Gastrocnemius medialis (tissue), 4 donors: ENCODE measurements at regions not wholly inside any gene's neighbourhood (a gene's known extent, or its start where the extent isn't known, plus 50 kb on each side); places are given as distances from the start of the nearest gene placed in this dataset.

Source experiments
- POLR2A ChIP-seq, 2 donors: fragments of 450-650 bp; IDR thresholded peaks; one replicate each; pipeline ENCODE4 v1.6.1; 2017; ENCODE audit warnings: antibody characterized with exemption in 2 of 2, mild to moderate bottlenecking in 2 of 2, moderate library complexity in 2 of 2
- TF ChIP-seq, protein P1 (sequence below), 5 experiments: fragments of 450-650 bp in 3 of 5; fragments of 200-600 bp in 2 of 5; sonication (generic) in 2 of 5; IDR thresholded peaks in 4 of 5; conservative IDR thresholded peaks in 1 of 5; 1 replicate in 4 of 5; 2 replicates in 1 of 5; pipeline ENCODE4 v1.5.1; 2016 to 2019; ENCODE audit warnings: antibody characterized with exemption in 5 of 5, mild to moderate bottlenecking in 3 of 5, moderate library complexity in 3 of 5

DNA sequence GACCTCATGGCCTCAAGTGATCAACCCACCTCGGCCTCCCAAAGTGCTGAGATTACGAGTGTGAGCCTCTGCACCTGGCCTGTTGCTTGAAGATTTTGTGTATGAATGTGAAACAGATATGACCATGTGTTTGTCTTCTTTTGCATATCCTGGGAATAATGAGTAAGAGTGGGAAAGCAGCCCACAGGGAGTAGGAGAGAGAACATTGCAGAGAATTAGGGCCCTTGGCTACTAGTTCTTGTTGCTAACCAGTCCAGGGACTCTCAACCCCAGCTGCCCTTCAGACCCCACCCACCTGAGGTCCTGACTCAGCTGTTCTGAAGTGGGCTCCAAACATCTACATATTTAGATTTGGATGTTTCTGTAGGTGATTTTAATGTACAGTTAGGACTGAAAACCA, 125.5 kb downstream of the MTX3 start:
- TF ChIP-seq, protein P1, sequence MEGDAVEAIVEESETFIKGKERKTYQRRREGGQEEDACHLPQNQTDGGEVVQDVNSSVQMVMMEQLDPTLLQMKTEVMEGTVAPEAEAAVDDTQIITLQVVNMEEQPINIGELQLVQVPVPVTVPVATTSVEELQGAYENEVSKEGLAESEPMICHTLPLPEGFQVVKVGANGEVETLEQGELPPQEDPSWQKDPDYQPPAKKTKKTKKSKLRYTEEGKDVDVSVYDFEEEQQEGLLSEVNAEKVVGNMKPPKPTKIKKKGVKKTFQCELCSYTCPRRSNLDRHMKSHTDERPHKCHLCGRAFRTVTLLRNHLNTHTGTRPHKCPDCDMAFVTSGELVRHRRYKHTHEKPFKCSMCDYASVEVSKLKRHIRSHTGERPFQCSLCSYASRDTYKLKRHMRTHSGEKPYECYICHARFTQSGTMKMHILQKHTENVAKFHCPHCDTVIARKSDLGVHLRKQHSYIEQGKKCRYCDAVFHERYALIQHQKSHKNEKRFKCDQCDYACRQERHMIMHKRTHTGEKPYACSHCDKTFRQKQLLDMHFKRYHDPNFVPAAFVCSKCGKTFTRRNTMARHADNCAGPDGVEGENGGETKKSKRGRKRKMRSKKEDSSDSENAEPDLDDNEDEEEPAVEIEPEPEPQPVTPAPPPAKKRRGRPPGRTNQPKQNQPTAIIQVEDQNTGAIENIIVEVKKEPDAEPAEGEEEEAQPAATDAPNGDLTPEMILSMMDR (IDR thresholded peaks at IDR 0.05 in 4 of 5, conservative IDR thresholded peaks at IDR 0.05 in 1 of 5) = no peak
- TF ChIP-seq POLR2A (IDR thresholded peaks at IDR 0.05) = no peak
